ENCODE measurements at regions not wholly inside any gene's neighbourhood (a gene's known extent, or its start where the extent isn't known, plus 50 kb on each side); places are given as distances from the start of the nearest gene placed in this dataset.

DNA sequence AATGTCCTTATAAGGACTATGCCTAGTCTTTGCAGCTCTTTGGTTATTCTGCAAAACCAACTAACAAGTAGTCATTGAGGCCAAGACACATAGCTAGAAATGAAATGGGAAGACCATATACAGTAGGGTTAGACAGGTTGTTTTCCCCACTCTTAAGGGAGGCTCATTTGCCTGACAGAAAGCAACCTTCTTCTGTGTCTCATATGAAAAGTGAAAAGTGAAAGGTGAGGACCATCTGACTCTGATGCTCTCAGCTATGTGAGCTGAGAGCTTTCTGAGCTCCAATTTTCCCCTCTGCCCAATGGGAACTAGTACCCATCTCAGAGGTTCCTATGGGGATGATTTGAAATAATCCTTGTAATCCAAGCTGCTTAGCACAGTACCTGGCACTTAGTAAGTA lies 142.0 kb upstream of the BDNF start:
- TF ChIP-seq, protein P1, sequence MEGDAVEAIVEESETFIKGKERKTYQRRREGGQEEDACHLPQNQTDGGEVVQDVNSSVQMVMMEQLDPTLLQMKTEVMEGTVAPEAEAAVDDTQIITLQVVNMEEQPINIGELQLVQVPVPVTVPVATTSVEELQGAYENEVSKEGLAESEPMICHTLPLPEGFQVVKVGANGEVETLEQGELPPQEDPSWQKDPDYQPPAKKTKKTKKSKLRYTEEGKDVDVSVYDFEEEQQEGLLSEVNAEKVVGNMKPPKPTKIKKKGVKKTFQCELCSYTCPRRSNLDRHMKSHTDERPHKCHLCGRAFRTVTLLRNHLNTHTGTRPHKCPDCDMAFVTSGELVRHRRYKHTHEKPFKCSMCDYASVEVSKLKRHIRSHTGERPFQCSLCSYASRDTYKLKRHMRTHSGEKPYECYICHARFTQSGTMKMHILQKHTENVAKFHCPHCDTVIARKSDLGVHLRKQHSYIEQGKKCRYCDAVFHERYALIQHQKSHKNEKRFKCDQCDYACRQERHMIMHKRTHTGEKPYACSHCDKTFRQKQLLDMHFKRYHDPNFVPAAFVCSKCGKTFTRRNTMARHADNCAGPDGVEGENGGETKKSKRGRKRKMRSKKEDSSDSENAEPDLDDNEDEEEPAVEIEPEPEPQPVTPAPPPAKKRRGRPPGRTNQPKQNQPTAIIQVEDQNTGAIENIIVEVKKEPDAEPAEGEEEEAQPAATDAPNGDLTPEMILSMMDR (IDR thresholded peaks at IDR 0.05) = no peak
- TF ChIP-seq POLR2A (IDR thresholded peaks at IDR 0.05) = no peak
